ENCODE measurements at regions not wholly inside any gene's neighbourhood (a gene's known extent, or its start where the extent isn't known, plus 50 kb on each side); places are given as distances from the start of the nearest gene placed in this dataset.

- DNase-seq (ENCODE audit: low read depth in 2 of 2): no peak
These were observed 440.1 kb downstream of the ZEB2 start for GRCh38 chr2:144079803-144080202.

GRCh38 chr2:144078802-144079724, 440.9 kb downstream of the ZEB2 start:
- DNase-seq (ENCODE audit: low read depth in 2 of 2): no peak

DNA sequence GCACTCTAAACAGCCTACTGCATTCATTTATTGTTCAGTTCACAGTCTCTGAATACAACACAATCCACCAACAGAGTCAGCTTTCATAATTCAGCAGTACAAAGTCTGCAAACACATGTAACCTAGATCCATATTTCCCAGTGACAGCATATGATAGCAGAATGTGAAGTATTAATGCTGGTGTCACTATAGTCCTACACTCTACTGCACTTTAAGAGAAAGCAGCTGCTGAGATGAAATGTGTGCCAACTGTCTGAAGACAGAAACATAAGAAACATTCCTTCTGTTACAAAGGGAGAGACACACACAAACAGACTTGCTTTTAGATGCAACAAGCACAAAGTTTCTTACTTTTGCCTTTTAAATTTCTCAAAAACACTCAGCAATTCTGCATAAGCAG, 441.8 kb downstream of the ZEB2 start:
- peak in 1 of 2 experiments; percentile 34 for DNase-seq (ENCODE audit: low read depth in 2 of 2)

DNA sequence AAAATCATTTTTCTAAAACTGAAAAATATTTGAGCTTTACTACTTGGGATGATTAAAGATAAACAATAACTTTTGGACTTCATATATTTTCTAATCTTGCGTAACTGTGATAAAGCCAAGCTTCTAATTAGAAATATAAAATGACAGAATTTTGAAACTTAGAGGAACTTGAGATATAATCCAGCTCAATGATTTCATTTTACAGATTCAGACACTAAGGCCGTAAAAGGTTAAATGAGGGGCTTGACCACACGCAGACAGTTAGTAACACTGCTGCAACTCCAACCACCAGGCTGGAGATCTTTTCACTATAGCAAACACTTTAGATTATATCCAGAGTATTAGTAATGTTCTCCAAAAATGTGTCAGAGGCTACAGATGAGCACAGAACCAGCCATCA, 445.5 kb downstream of the ZEB2 start:
- no peak for DNase-seq (ENCODE audit: low read depth in 2 of 2)

DNA sequence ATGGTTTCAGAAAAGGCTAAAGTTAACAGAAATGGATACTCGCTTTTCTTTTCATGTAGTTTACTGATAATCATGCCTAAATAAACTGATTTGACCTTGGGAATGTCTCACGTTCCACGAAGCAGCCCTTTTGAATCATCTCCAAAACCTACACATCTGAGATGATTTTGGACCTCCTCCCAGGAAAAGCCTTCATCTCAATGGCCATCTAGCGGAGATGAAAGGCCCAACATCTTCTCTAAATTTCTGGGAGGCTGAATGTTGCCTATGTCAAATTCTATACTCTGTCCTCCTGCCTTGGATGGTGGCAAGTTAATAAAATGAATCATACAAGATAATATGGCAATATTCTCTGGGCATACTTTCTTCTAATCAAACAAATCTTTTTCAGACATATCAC, 448.5 kb downstream of the ZEB2 start:
- DNase-seq (ENCODE audit: low read depth in 2 of 2): peak in 1 of 2 experiments; percentile 32

DNA sequence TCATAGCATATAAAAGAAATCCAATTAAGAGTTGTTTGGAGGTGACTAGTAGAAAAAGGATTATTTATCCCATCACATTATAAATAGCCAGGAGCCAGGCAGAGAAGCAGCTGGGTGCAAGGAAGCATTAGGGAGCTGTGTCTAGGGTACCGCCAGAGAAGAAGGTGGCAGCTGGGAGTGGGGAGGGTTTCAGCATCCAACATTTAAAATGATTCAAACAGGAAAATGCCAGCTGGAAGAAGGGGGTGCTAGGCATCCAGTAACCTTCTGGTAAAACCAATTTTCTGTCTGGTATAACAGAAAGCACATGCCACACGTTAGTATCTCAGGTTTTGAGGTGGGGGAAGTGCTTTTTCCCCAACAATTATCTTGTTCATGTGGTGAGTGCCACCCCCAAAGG, 452.4 kb downstream of the ZEB2 start:
- no peak for DNase-seq (ENCODE audit: low read depth in 2 of 2)

DNA sequence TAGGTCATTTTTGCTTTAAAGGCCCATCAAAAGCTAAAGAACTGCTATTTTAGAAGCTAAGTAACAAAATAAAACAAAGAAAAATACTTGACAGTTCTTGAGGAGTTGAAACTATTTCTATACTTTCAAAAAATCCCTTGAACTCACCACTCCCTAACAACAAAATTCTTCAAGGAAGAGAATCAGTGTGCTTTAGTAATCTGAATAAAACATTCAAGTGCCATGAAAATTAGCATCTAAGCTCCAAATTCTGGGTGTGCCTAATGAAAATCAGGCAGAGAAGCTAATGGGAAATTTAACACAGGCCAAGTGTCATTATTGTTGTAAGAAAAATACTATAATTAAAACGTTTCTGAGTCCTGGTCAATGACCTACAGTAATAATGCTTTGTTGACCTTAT, 456.3 kb downstream of the ZEB2 start:
- DNase-seq (ENCODE audit: low read depth in 2 of 2): no peak

- DNase-seq (ENCODE audit: low read depth in 2 of 2): no peak
These were observed 465.0 kb downstream of the ZEB2 start for GRCh38 chr2:144054911-144055310.

DNA sequence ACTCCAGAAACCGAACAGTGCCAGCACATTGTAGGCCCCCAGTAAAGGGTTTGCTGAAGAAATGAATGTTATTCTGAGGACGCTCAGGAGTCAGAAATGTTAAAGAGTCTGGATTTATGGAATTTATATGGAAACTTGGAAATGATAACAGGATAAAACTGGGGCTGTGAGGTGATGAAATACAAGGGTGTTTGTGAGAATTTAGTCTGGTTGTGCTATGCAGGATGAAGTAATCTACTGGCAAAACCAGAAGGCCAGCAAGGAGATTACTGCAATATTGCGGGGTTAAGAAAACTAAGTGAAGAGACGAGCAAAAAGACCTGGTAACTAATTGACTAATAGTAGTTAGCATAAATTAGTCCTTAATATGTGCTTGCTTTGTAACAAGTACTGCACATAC, 467.8 kb downstream of the ZEB2 start:
- DNase-seq (ENCODE audit: low read depth in 2 of 2): no peak

- DNase-seq (ENCODE audit: low read depth in 2 of 2): no peak
These were observed 470.8 kb downstream of the ZEB2 start for GRCh38 chr2:144049137-144049536.

DNA sequence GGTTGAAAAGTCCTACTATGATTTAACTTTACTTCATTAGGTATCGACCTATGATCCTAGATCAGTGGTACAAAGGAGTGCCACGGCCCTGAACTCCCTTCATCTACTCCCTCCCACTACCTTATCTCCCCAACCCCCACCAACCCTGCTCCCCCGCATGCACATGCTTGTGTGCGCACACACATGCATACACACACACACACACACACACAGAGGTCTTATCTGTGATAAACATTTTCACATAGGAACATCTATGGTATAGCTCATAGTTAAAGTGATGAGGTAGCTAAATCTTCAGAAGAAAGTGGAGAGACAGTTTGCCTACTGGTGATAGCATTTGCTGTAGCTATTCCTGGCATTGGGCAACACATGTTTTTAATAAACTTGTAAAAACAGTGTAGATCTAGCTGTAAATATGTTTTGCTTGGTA, 471.3 kb downstream of the ZEB2 start:
- no peak for DNase-seq (ENCODE audit: low read depth in 2 of 2)

- DNase-seq (ENCODE audit: low read depth in 2 of 2): no peak
These were observed 477.2 kb downstream of the ZEB2 start for GRCh38 chr2:144042751-144043150.

DNA sequence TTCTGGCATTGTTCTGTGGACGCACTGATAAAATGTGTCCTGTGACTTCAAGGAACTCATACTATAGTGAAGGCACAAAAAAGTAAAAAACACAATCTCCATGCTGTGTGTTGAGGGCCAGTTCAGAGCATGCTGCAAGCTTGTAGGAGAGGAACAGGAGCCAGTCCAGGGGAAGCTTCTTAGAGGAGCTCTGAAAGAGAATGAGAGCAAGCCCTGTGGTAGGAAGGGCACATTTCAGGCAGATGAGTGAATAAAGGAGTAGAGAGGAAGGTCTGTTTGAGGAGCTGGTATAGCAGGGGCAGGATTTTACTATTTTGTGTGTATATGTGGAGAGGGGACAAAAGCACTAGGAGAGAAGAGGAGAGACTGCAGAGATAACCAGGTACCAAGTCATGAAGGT, 478.3 kb downstream of the ZEB2 start:
- no peak for DNase-seq (ENCODE audit: low read depth in 2 of 2)

- no peak for DNase-seq (ENCODE audit: low read depth in 2 of 2)
These were observed 479.1 kb downstream of the ZEB2 start for GRCh38 chr2:144040834-144041233.

DNA sequence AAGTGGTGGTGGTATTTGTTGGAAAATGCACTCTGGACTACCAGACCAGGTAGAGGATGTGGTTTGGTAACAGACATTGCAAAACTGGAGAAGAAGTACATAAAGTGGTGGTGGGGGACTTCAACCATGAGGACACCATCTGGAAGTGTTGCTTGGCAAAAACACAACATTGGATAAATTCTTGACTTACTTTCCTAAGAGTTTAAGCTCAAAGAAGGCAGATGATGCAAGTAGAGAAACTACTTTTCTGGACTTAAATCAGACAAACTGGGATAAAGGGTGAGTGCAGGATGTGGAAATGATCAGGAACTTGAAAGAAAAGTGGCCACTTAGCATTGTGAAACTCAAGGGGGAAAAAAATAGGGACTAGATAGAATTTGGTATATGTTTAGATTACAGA, 487.4 kb downstream of the ZEB2 start:
- DNase-seq (ENCODE audit: low read depth in 2 of 2): peak; percentile 64 to 69

- DNase-seq (ENCODE audit: low read depth in 2 of 2): no peak
These were observed 489.1 kb downstream of the ZEB2 start for GRCh38 chr2:144030791-144031190.

DNA sequence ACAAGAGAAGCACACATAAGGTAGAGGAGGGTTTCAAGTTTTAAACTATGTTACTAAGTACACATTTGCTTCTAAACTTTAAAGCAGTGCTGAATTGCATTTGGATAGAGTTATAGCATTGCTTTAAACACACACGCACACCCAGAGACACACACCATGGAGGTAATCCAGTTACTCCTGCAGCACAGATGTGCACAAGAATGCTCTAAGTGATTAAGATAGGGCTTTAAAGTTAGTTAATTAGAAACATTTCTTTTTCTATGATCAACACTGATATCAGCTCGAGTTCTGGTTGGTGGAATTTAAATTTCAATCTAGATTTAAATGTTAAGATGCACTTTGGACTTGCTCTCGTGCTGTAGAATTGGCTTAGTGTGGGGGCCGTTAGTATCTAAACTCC, 492.3 kb downstream of the ZEB2 start:
- no peak for DNase-seq (ENCODE audit: low read depth in 2 of 2)

DNA sequence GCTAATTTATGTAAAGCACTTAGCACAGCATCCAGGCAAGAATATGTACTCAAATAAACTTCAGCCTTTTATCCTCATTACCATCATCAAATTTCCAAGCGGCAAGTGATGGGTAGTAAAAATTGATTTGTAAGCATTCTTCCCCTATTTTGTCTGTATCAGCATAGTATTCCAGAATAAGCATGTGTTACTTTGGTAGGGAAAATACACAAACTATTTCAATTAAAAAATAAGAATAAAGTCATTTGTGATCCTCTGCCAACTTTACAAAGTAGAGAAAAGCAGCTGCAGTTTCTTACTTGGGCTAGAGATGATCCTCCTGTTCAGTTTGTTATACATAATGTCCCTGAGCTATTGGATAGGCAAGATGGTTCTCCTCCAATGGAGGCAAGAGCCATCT, 493.2 kb downstream of the ZEB2 start:
- DNase-seq (ENCODE audit: low read depth in 2 of 2): no peak

- no peak for DNase-seq (ENCODE audit: low read depth in 2 of 2)
These were observed 499.9 kb downstream of the ZEB2 start for GRCh38 chr2:144020047-144020446.

GRCh38 chr2:144015655-144016245, 504.2 kb downstream of the ZEB2 start:
- DNase-seq (ENCODE audit: low read depth in 2 of 2): peak; percentile 81 to 84

GRCh38 chr2:144015036-144015435, 504.9 kb downstream of the ZEB2 start:
- DNase-seq (ENCODE audit: low read depth in 2 of 2): no peak

GRCh38 chr2:144014103-144014502, 505.8 kb downstream of the ZEB2 start:
- no peak for DNase-seq (ENCODE audit: low read depth in 2 of 2)

DNA sequence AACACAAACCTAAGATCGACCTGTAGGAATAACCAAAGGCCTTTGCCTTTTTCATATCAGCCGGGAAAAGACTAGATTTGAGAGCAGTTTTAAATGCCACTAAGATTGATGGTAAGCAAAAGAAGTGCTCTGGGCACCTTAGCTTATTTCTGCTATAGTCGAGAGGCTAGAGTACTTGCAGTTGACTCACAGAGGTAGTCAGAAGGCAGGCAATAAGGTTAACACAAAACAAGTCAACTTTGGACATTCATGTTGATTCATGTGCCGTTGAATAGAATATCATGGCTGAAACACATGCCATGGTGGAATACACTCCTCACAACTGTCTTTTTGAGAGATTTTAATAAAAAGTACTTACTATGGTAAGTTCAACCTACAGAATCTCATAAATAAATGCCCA, 507.6 kb downstream of the ZEB2 start:
- no peak for DNase-seq (ENCODE audit: low read depth in 2 of 2)

Data from fibroblast of skin of left biceps (primary cell).